Small intestine (tissue), 7 donors: ENCODE measurements at regions not wholly inside any gene's neighbourhood (a gene's known extent, or its start where the extent isn't known, plus 50 kb on each side); places are given as distances from the start of the nearest gene placed in this dataset.

ENCODE experiments used
- DNase-seq, 2 donors: peaks; one replicate each; pipeline versions ENCODE4 v3.0.0 to v3.0.0-alpha.2; 2013
- FAIRE-seq: peaks from 2 replicates; lab custom pipeline; 2012; peaks lifted over from hg19 to GRCh38; lab: Jason Lieb, UNC
- H3K27ac ChIP-seq, 3 donors: one replicate each; pipeline ENCODE4 v1.5.1; 2013; ENCODE audit warnings: low read length in 2 of 3, mild to moderate bottlenecking in 2 of 3, control low read depth in 1 of 3, inconsistent platforms in 1 of 3, low read depth in 1 of 3, moderate library complexity in 1 of 3
- H3K27me3 ChIP-seq, 3 donors: one replicate each; pipeline ENCODE4 v1.6.1; 2013; ENCODE audit warnings: low read length in 3 of 3, inconsistent platforms in 1 of 3; ENCODE audit not compliant: control insufficient read depth in 3 of 3, insufficient read depth in 3 of 3
- H3K36me3 ChIP-seq, 3 donors: one replicate each; pipeline ENCODE4 v1.6.1; 2013; ENCODE audit warnings: low read length in 3 of 3, inconsistent platforms in 1 of 3, low read depth in 1 of 3, mild to moderate bottlenecking in 1 of 3, moderate library complexity in 1 of 3; ENCODE audit not compliant: control insufficient read depth in 3 of 3, insufficient read depth in 2 of 3
- H3K4me1 ChIP-seq, 3 donors: one replicate each; pipeline ENCODE4 v1.6.1; 2013; ENCODE audit warnings: low read length in 2 of 3, inconsistent platforms in 1 of 3, low read depth in 1 of 3, mild to moderate bottlenecking in 1 of 3, moderate library complexity in 1 of 3; ENCODE audit not compliant: control insufficient read depth in 3 of 3, insufficient read depth in 2 of 3
- H3K4me3 ChIP-seq, 3 donors: one replicate each; pipeline ENCODE4 v1.5.1; 2013; ENCODE audit warnings: low read length in 3 of 3, control low read depth in 1 of 3, inconsistent platforms in 1 of 3, low read depth in 1 of 3, mild to moderate bottlenecking in 1 of 3, moderate library complexity in 1 of 3
- H3K9me3 ChIP-seq, 2 donors: one replicate each; pipeline ENCODE4 v1.6.1; 2013; ENCODE audit warnings: low read depth in 1 of 2, low read length in 1 of 2; ENCODE audit not compliant: control insufficient read depth in 2 of 2, insufficient read depth in 1 of 2
- WGBS, 3 donors: extraction: QIAGEN DNeasy Blood & Tissue Kit; methylation state at CpG; one replicate each; pipeline ENCODE4 v1.1.7; 2013; 5-methylcytosine and 5-hydroxymethylcytosine counted together
- donor health status: healthy with polysubstance abuse.
- donor health status: control.
- donor health status: control.
- donor health status: Bipolar disorder and iron deficiency.
- donor health status: healthy.

- H3K27ac ChIP-seq = no peak overlapping the region
- no peaks in the 10 kb centered on the region for H3K36me3 ChIP-seq
- H3K9me3 ChIP-seq = no peaks in the 10 kb centered on the region
- no peaks in the 10 kb centered on the region for H3K4me1 ChIP-seq
- no peaks in the 10 kb centered on the region for H3K27me3 ChIP-seq
- FAIRE-seq (no peak), DNase-seq (no peak)
- WGBS, 3 donors = 28 to 52% (median 51%) methylated on average over 2 of the region's 2 CpGs
- no peak overlapping the region for H3K4me3 ChIP-seq
Observed at GRCh38 chr18:1408376-1408775, 503.7 kb downstream of the ADCYAP1 start.

DNA sequence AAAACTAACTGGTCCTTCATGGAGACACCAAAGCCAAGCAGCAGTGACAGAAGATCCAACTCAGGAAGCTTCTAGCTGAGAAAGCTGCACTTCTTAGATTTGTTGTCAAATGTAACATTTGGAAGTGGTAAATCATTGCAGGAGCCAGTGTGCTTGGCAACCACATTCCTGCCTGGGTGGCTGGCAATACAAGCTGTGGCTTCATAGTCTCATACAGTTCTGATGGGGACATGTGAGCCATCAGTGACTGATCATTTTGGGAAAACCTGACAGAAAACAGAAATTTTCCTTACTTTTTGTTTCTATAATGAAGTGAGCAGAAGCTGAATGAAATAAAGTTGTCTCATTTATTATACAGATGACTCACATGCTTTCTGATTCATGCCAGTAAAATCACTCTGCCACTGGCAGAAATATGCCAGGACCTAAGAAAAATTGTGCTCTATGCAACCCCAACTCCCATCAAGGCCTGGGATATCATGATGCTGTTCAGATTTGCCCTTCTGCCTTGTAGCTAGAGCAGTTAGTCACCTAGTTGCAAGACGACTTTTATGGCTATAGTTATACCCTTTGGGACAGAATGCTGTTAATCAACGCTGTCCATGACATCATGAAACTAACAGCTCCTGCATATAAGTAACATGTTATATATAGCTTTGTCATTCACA lies 508.1 kb downstream of the ADCYAP1 start:
- no peak overlapping the region for H3K27ac ChIP-seq
- FAIRE-seq = no peak
- H3K36me3 ChIP-seq = no peaks in the 10 kb centered on the region
- no peak for DNase-seq
- WGBS, 3 donors = 40 to 46% (median 45%) methylated on average over 2 of the region's 2 CpGs
- no peak overlapping the region for H3K4me3 ChIP-seq
- no peaks in the 10 kb centered on the region for H3K4me1 ChIP-seq
- H3K27me3 ChIP-seq = no peaks in the 10 kb centered on the region
- H3K9me3 ChIP-seq = no peaks in the 10 kb centered on the region

DNA sequence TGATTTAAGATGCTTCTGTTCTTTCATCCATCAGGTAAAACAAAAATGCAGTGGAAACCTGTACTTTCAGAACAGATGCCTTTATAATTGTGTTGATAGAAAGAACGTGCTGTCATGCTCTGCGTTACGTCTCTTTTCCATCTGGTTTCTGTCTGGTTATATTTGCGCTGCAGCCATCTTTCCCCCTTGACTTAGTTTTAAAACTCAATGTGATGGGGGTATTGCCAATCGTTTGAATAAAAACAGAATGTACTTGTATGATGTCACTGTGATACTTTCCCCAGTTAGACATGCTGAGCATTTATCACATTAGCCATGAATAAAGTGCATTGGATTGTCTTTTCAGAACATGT lies 508.6 kb downstream of the ADCYAP1 start:
- H3K4me1 ChIP-seq = no peaks in the 10 kb centered on the region
- no peaks in the 10 kb centered on the region for H3K9me3 ChIP-seq
- no peaks in the 10 kb centered on the region for H3K36me3 ChIP-seq
- 65 to 88% (median 82%) methylated on average over 5 of the region's 5 CpGs for whole genome bisulfite sequencing, 3 donors
- no peak for DNase-seq
- H3K27ac ChIP-seq = no peak overlapping the region
- no peaks in the 10 kb centered on the region for H3K27me3 ChIP-seq
- no peak overlapping the region for H3K4me3 ChIP-seq
- no peak for FAIRE-seq

- no peak overlapping the region for H3K27ac ChIP-seq
- DNase-seq (no peak), FAIRE-seq (no peak)
- H3K27me3 ChIP-seq = no peaks in the 10 kb centered on the region
- no peak overlapping the region for H3K4me3 ChIP-seq
- no peaks in the 10 kb centered on the region for H3K36me3 ChIP-seq
- WGBS, 3 donors = 84 to 86% (median 85%) methylated on average over 6 of the region's 6 CpGs
- no peaks in the 10 kb centered on the region for H3K9me3 ChIP-seq
- no peaks in the 10 kb centered on the region for H3K4me1 ChIP-seq
Observed at GRCh38 chr18:1416074-1416473, 511.4 kb downstream of the ADCYAP1 start.

- no peaks in the 10 kb centered on the region for H3K4me1 ChIP-seq
- H3K9me3 ChIP-seq = no peaks in the 10 kb centered on the region
- H3K27ac ChIP-seq = no peak overlapping the region
- WGBS, 3 donors = 39 to 51% (median 43%) methylated on average over 2 of the region's 2 CpGs
- FAIRE-seq (no peak), DNase-seq (no peak)
- H3K27me3 ChIP-seq = no peaks in the 10 kb centered on the region
- H3K4me3 ChIP-seq = no peak overlapping the region
- no peaks in the 10 kb centered on the region for H3K36me3 ChIP-seq
Observed at GRCh38 chr18:1421502-1421901, 516.8 kb downstream of the ADCYAP1 start.

DNA sequence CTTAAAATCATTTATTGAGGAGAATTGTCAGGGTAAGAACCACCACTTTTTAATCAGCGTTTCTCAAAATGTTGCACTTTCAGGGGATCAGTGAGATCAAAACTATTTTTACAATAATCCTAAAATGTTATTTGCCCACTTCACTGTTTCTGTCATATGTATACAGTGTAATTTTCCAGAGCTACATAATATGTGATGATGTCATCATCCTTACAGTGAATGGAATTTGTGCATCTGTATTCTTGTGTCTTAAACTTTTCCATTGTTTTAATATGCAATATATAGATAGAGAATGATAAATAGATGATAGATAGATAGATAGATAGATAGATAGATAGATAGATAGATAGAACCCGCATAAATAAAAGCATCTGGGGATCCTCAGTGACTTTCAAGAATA lies 518.0 kb downstream of the ADCYAP1 start:
- Histone ChIP-seq H3K27me3 (no peaks in the 10 kb centered on the region), H3K9me3 (no peaks in the 10 kb centered on the region), H3K4me1 (no peaks in the 10 kb centered on the region), H3K27ac (no peak overlapping the region), H3K4me3 (no peak overlapping the region), H3K36me3 (no peaks in the 10 kb centered on the region)
- DNase-seq = no peak
- 89 to 92% (median 90%) methylated on average over 2 of the region's 2 CpGs for WGBS, 3 donors
- FAIRE-seq = no peak

GRCh38 chr18:1425679-1426078 lies 521.0 kb downstream of the ADCYAP1 start:
- Histone ChIP-seq H3K4me3 (no peak overlapping the region), H3K27ac (no peak overlapping the region)
- FAIRE-seq = no peak

GRCh38 chr18:1435487-1435886 lies 530.8 kb downstream of the ADCYAP1 start:
- Histone ChIP-seq H3K27ac (no peak overlapping the region), H3K27me3 (no peaks in the 10 kb centered on the region), H3K36me3 (no peaks in the 10 kb centered on the region), H3K4me1 (no peaks in the 10 kb centered on the region), H3K4me3 (no peak overlapping the region), H3K9me3 (peaks cover 0 to 2% of the 10 kb centered on the region in 2 donors)
- 59 to 64% (median 63%) methylated on average over 2 of the region's 2 CpGs for WGBS, 3 donors
- FAIRE-seq (no peak), DNase-seq (no peak)

More at GRCh38 chr18:1425679-1426078, 521.0 kb downstream of the ADCYAP1 start:
- Histone ChIP-seq H3K36me3 (no peaks in the 10 kb centered on the region), H3K9me3 (no peaks in the 10 kb centered on the region), H3K27me3 (no peaks in the 10 kb centered on the region), H3K4me1 (no peaks in the 10 kb centered on the region)
- 17 to 63% (median 28%) methylated on average over 1 of the region's 1 CpG for WGBS, 3 donors
- no peak for DNase-seq

DNA sequence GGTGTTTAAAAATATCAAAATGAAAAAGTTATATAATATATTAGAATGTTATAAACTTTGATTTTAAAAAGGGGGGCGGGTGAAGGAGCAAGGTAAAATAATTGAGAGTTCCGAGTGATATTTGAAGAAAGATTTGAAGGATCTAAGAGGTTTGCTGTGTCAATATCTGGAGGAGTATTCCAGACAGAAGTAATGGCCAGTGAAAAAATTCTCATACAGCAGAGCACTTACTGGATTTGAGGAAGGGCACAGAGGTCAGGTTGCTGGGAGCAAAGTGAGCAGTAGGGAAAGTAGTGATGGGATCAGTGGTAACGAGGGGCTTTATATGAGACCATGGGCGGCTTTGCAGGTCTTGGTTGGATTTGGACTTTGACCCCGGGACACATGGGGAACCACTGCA lies 531.5 kb downstream of the ADCYAP1 start:
- WGBS, 3 donors = 64 to 78% (median 70%) methylated on average over 5 of the region's 5 CpGs
- no peaks in the 10 kb centered on the region for H3K4me1 ChIP-seq
- DNase-seq (peak in 1 of 2 donors; percentile 2), FAIRE-seq (no peak)
- no peaks in the 10 kb centered on the region for H3K27me3 ChIP-seq
- no peaks in the 10 kb centered on the region for H3K36me3 ChIP-seq
- H3K4me3 ChIP-seq = no peak overlapping the region
- H3K9me3 ChIP-seq = peaks cover 0 to 2% of the 10 kb centered on the region in 2 donors
- H3K27ac ChIP-seq = no peak overlapping the region
